Renal cortex interstitium (tissue), 11 donors: ENCODE measurements at regions not wholly inside any gene's neighbourhood (a gene's known extent, or its start where the extent isn't known, plus 50 kb on each side); places are given as distances from the start of the nearest gene placed in this dataset.
"Not testable (repeated sequence)": the region's sequence is repeated elsewhere in the genome, so short reads cannot be mapped to it uniquely, and the experiment has no call there.

ENCODE experiments used
- DNase-seq, 11 donors: peaks; one replicate each; pipeline ENCODE4 v3.0.0-alpha.2; 2013; ENCODE audit warnings: low read depth in 9 of 11, low spot score in 4 of 11; ENCODE audit errors: extremely low read depth in 1 of 11

DNA sequence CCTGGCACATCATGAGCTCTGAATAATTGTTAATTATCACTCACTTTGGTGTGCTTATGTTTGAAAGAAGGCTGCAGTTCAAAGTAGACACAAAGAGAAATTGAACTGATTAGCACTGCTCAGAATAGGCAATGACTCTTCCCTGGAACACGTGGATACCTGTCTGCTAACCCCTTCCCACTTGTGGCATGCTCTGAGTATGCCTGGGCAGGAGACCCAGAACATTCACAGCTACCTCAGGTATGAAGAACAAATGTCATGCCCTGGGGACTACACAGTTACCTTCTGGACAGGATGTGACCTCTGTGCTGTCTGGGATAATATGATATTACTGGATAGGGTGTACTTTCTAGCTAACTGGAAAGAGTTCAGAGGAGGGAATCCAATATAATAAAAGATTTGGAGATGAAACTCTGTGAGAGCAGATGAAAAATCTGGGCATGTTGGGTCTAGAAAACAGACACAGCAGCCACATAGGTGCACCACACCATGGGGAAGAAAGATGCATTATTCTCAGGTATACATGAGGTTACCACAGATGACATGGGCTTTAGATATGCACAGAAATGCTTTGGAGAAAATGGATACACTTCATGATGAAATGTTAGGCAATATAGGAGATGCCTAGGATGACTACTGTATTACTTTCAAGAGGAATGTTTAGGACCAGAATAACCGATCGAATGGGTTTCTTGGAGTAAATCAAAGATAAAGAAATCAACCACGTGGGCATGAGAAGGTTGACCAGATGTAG lies 324.2 kb upstream of the PREP start:
- DNase-seq: no peak

DNA sequence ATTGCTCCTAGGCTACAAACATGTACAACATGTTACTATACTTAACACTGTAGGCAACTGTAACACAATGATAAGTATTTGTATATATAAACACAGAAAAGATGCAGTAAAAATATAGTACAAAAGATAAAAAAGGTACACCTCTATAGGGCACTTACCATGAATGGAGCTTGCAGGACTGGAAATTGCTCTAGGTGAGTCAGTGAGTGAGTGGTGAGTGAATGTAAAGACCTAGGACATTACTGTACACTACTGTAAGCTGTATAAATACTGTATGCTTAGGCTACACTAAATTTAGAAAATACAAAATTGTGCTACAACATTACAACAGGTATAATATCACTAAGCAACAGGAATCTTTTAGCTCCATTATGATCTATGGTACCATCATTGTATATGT lies 312.0 kb upstream of the PREP start:
- no peak for DNase-seq

DNA sequence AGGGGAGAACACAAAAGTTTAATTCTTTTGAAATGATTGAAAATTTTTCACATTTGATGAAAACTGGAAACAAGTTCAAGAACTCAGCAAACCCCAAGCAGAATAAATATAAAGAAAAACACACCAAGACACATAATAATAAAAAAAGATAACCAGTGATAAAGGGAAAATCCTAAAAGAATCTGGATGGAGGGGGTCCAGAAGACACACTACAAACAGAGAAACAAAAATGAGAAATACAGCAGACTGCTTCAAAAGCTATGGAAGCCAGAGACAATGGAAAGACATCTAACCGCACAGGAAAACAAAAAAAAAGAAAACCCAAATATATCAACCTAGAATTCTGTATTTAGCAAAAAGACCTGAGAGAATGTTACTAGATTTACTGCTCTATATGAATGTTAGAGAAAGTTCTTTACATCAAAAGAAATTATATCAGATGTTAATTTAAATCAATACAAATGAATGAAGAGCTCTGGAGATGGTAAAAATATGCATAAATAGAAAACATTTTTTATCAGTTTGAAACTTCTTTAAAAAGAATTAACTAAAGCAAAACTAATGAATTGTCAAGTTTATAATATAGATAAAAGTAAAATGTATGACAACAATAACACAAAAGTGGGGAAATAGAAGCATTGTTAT lies 310.7 kb upstream of the PREP start:
- no peak for DNase-seq

DNA sequence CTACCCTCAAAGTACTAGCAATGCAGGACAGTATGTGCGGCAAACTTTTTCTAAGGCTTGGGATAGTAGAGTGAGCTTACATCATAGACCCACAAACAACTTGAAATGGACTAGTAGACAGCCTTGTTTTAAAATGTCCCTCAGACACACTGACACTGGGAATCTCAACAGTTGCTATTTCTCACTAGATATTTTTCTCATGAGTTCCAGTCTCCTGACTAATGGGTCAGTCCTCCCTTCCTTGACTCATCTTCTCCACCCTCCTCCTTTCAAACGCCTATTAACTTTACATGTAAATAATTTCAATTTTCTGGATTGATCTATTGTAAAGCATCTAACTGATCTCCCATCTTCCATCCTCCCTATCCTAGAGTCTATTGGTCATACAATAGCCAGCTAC lies 308.3 kb upstream of the PREP start:
- DNase-seq: no peak

GRCh38 chr6:105705608-105706007 lies 302.7 kb upstream of the PREP start:
- DNase-seq: no peak

DNA sequence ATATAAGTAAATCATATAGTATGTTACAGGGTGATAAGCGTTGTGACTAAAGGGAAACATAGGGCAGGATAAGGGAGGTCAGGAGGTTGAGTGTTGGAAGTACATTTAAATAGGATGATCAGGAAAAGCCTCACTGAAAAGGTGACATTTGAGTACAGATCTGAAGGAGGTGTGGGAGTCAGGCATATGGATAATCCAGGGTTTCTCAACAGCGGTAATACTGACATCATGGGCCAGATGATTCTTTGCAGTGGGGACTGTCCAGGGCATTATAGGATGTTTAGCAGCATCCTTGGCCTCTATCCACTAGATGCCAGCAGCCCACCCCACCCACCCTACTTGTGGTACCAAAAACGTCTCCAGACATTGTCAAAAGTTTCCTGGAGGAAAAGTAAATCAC lies 292.6 kb upstream of the PREP start:
- DNase-seq: no peak

- no peak for DNase-seq
Measured at GRCh38 chr6:105692613-105693215, 289.8 kb upstream of the PREP start.

DNA sequence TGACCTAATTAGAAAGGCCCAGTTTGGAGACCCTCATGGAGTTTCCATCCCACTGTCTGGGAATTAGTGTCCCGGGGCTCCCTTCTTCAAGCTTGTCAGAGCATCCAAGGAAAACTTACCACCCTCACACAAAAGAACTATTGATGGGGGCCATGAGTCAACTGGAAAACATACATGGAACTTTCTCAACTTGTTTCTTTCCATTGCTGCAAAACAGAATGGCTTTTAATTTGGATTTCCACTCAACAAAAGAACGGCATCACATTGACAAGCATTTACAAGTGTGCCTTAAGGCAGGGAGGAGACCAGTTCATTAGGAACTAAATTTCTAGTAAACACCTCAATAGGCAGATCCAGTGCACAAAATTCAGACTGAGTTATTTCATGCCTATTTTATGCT lies 289.1 kb upstream of the PREP start:
- no peak for DNase-seq

DNA sequence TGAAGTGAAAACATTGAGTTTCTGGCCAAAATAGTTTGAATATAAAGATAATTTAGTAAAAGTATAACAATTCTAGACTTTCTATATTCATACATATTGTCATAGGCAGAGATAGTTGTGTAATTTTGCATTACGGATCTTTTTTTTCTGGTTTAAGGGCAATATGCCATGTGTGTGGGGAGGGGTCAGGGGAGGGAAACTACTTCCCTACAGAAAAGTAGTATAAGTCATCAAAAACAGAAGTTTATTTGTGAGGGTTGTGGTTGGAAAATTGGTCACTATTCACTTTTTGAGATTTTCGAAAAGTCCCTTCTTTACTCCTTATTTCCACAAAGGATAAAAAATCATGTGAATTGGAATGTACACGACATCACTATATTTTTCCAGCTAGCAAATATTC lies 288.2 kb upstream of the PREP start:
- DNase-seq: no peak

- DNase-seq: no peak
Measured at GRCh38 chr6:105688573-105688972, 285.7 kb upstream of the PREP start.

GRCh38 chr6:105686793-105687192 lies 283.9 kb upstream of the PREP start:
- not testable (repeated sequence) for DNase-seq

GRCh38 chr6:105681061-105681460 lies 278.2 kb upstream of the PREP start:
- no peak for DNase-seq

DNA sequence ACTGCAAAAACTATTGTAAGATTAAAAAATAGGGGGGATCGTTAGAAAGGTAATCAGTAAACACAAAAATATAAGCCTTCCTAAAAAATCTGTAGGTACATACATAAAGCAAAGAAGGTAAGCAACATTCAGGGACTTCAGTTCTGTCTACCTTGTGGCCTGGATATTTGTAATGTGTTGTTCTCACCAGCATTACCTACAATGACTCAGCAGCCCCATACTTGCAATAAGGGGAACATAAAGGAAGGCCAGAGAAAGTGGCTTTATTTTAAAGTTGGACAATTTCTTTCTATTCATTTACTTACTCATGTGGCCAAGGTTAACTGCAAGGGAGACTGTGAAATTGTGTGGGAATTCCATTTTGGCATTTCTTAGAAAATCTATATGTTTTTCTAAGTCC lies 277.2 kb upstream of the PREP start:
- no peak for DNase-seq

GRCh38 chr6:105678516-105678915 lies 275.6 kb upstream of the PREP start:
- no peak for DNase-seq

DNA sequence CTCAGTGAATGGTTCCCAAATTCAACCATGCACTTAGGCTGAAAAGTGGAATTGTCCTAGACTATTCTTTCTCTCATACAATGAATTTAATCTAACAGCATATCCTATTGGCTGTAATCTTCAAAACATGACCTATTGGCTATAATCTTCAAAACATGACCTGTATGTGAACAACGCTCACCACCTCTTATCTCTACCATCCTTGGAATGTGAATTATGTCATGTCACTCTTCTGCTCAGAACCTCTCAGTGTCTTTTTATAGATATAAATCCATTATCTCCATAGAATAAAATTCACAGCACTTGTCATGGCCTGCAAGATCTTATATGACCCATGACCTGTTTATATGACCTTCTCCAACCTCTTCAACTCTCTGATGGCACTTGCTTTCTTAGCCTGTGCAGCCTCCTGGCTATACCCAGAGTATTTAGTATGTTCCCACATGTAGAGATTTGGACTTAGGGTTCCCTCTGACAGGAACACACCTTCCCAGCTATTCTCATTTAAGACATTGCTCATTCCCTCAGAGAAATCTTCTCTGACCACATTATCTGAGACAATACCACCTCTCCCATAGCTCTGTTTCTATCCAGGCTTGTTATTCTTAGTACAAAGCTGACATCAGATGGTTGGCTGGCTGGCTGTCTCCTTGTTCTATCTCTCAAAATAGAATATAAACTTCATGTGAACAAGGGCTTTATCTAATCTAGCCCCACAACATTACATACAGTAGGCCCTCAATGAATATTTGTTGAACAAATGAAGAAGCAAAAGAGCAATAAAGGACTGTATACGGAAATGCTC lies 275.0 kb upstream of the PREP start:
- no peak for DNase-seq

DNA sequence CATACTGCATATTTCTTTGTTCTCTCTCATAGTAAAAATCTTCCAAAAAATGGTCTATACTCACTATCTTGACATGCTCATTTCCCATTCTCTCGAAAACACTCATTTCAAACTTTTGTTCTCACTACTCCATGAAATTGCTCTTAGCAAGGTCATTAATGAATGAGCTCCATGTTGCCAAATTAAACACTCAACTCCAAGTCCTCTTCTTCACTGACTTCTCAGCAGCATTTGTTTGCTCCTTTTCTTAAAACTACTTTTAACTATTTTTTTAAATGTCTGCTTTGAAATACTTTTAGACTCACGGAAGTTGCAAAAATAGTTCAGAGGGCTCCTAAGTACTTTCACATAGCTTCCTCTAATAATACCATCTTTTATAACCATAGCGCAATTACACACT lies 274.0 kb upstream of the PREP start:
- DNase-seq: no peak

DNA sequence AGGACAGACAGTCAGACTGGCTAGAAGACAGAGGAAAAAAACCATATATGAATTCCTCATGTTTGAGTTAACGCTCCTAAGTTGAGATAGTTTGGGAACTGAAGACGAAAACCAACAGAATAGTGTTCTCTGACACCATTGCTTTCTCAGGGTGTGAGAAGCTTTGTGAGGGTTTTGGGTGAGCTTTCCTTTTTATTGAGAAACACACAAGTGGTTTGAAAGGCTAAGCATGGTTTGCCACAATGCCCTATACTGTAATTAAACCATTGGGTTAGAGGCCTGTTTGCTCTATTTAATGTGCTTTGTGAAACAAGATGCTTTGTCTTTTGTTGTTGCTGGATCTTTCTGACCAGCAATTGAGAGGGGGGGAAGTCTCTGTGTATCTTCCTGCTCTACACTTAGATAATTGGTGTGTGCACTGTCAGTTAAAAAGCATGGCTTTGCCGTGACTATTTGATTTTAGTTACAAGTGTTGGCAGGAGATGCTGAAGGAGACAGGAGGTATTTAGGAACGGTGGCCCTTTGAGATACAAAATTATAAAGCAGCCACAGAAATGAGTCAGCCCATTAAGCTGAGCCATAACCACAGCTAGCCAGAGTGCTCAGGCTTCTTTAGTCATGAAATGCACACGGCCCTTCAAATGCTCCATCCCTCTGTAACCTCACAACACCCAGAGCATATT lies 273.0 kb upstream of the PREP start:
- no peak for DNase-seq

- DNase-seq: not testable (repeated sequence)
Measured at GRCh38 chr6:105672856-105673538, 270.1 kb upstream of the PREP start.

- DNase-seq: no peak
Measured at GRCh38 chr6:105669232-105669631, 266.4 kb upstream of the PREP start.
